Suppressor macrophage treated with lipopolysaccharide for 1 hour (primary cell): ENCODE measurements at regions not wholly inside any gene's neighbourhood (a gene's known extent, or its start where the extent isn't known, plus 50 kb on each side); places are given as distances from the start of the nearest gene placed in this dataset.
"Not testable (repeated sequence)": the region's sequence is repeated elsewhere in the genome, so short reads cannot be mapped to it uniquely, and the experiment has no call there.

ENCODE experiments used
- DNase-seq, 3 donors: peaks; one replicate each; pipeline ENCODE4 v3.0.0-alpha.2; 2020 to 2022

- not testable (repeated sequence) for DNase-seq
These were observed 284.3 kb upstream of the EXOC2 start for GRCh38 chr6:977226-977625.

DNA sequence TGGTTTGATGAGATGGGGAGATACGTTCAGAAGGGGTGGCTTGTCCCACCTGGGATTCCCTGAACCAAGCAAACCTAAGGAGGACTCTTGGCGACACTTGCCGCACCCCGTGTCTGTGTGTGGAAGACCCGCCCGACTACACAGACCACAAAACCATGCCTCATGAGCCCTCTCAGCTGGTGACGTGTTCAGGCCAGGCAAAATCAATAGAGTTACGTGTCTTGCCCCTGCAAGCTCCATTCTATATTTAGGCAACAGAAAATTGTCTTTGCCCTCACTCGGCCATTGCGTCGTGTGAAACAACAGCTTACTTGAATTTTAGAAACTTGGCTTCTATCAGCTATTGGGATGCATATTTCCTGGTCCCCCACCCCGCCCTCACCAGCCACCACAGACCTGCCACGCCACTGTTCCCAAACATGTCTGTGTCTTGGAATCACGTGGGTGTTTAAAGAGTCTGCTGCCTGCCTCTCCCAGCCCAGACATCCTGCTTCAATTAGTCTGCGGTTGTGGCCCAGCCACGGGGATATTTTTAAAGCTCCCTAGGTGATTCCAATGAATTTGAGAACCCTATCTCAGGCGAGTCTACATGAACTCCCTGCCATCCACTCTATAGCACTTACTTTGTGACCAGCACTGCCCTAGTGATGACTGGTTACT is 279.2 kb upstream of the EXOC2 start:
- DNase-seq: no peak

GRCh38 chr6:968791-969190 is 275.9 kb upstream of the EXOC2 start:
- DNase-seq: no peak

DNA sequence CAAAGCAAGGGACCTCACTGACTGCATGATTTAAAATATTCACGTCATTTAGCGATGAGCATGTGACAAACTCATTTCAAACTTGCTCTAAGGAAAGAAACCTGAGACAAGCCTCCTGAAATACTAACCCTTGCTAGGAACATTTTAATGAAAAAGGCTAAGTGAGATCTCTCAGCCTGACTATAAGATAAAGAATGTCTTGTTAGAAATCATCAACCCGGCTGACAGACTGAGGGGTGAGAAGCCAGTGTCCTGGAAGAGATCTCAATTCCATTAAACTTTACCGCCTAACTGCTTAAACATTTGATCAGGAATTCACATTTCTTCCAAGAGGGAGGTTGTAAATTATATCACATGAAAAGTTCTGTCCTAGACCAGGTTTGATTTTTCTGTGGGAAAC is 274.8 kb upstream of the EXOC2 start:
- DNase-seq: no peak

GRCh38 chr6:965343-965742 is 272.4 kb upstream of the EXOC2 start:
- DNase-seq: no peak

GRCh38 chr6:963456-963855 is 270.5 kb upstream of the EXOC2 start:
- no peak for DNase-seq

- no peak for DNase-seq
These were observed 268.5 kb upstream of the EXOC2 start for GRCh38 chr6:961407-961960.

GRCh38 chr6:960356-960755 is 267.4 kb upstream of the EXOC2 start:
- DNase-seq: no peak

GRCh38 chr6:958488-958887 is 265.5 kb upstream of the EXOC2 start:
- DNase-seq: no peak

- DNase-seq: peak in 1 of 3 donors; percentile 2
These were observed 258.7 kb upstream of the EXOC2 start for GRCh38 chr6:951399-952181.

- DNase-seq: no peak
These were observed 254.4 kb upstream of the EXOC2 start for GRCh38 chr6:947235-947934.

DNA sequence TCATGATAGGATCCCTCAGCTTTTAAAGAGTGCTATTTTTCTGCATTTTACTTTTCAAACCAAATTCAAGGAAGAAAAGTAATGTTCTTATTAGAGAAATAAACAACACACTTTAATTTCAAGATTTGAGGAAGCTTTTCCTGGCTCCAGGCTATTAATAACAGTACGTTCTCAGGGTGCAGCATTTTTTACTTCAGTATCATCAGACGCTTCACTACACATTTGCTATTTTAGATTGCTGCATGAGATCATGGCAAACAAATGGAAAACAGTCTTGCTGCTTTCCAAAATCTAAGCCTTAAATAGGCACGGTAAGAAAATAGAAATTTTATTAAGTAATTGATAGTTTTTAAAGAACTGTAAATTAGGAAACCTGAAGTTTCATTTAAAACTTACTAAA is 253.6 kb upstream of the EXOC2 start:
- no peak for DNase-seq

DNA sequence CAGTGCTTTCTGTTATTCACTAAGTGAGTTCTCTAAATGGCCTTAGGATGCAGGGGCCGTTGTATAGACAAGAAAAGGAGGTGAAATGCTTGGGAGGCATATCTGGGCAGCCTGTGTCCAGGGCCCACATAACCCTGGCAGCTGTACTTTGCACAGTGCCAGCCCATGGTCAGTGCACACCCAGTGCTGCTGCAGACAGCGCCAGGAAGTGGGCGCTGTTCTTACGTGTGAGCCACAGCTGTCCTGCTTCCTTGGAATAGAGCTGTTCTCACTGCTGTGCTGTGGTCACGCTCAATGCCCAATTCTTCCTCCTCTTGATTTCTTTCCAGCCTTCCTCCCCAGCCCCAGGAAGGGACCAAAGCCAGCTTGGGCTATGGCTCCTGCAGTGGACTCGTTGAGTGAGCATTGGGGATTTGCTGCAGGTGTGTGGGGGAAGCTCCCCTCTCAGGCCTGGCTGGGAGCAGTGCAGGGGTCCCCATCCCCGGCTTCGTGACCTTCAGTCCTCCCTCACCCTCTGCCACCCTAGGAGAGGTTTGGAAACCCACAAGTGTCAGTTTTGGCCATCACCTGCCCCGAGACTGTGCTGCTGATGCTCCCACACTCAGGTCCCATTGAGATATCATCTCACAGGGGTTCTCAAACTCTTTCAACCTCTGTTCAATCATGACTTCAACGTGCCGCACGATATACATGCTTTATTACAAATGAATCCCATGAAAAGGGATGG is 246.8 kb upstream of the EXOC2 start:
- DNase-seq: no peak

- DNase-seq: no peak
These were observed 246.0 kb upstream of the EXOC2 start for GRCh38 chr6:938916-939315.

DNA sequence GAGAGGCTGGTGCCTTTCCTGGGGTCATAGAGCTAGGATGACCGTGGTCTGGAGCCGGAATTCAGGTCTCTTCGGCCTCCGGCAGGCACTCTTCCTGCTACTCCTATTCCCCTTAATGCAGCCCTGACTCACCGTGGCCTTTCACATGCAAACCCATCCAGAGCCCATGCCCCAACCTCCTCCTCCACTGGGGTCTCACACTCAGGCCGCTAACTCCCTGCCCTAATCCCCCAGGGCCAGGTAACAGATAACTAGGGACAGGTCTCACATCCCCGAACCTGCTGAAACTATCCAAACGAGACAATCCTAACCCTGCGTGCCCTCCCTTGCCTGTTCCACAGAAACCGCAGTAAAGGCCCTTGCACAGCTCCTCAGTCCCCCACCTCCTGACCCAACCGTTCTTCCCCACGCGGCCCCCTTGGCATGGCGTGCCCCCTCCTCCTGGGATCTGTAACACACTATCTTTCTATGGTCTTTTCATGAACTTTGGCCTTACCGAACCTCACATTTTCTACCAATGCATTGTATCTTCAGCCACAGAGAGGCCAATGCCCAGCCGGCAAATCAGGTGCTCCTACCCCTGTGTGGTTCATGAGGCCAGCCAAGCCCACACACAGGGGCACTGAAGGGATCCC is 245.4 kb upstream of the EXOC2 start:
- DNase-seq: no peak

DNA sequence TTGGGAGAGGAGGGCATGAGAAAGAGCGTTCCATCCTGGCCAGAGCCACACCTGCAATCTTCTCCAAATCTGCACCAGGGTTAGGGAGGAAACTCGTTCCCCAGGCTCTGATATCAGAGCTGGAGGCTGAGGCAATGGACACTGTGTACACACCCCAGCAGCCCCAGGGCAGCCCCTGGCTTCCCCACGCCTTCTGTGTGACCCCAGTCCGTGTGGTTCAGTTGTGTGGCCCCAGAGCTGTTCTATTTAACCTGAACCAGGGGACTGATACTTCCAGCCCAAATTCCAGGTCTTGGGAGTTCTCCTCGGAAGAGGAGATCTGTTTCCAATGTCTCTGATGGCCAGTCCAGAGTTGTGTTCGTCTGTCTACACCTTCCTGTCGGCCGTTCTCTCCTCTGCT is 242.6 kb upstream of the EXOC2 start:
- DNase-seq: no peak

DNA sequence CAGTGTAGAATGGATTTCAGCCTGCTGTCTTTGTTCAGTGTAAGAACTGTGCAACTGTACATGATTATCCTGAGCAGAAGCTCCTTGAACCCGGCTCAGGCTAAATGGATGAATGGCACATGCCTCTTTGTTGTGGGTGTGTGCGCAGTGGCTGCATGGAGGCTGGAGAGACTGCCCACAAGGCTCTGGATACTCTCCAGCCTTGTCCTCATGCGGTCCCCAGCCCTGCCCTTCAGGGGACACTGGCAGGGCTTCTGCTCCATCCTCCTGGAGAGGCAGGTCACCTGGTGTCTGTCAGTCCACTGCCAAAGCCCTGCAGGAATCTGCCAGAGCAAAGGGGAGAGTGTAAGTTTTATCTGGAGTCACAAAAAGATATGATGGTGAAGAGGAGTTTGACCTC is 241.7 kb upstream of the EXOC2 start:
- no peak for DNase-seq

DNA sequence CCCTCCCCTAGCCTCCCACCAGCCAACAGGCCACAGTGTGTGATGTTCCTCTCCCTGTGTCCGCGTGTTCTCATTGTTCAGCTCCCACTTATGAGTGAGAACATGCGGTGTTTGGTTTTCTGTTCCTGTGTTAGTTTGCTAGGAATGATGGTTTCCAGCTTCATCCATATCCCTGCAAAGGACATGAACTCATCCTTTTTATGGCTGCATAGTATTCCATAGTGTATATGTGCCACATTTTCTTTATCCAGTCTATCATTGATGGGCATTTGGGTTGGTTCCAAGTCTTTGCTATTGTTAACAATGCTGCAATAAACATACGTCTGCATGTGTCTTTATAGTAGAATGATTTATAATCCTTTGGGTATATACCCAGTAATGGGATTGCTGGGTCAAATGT is 239.0 kb upstream of the EXOC2 start:
- not testable (repeated sequence) for DNase-seq

DNA sequence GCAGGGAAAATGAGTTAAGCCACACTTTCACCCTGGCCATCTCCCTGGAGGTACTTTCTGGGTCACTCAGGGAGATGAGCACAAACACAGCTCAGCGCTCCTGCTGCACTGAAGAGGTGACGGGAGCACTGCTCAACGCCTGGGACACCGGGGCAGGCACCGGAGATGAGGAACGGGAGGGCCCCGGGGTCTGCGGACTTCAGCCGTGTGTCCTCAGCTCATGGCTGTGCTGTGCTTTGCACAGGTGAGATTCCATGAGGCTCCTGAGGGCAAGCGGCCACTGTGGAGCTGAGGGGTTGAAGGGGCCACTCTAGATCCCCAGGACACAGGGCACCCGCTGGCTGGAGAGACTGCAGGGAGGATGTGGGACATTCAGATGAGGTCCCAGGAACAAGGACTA is 234.2 kb upstream of the EXOC2 start:
- DNase-seq: no peak

GRCh38 chr6:925656-926213 is 232.8 kb upstream of the EXOC2 start:
- DNase-seq: no peak

DNA sequence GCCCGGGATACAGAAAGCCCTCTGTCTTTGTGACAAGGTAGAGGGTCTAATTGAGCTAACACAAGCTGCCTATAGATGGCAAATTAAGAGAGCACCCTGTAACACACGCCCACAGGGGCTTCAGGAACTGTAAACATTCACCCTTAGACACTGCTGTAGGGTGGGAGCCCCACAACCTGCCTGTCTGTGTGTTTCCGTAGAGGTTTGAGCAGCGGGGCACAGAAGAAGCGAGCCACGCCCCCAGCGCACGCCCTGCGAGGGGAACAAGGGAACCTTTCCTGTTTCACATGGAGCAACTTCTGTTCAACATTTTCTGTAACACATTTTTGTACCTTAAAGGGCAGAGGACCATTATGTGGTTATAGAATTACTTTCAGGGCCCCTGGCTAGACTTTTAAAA is 231.7 kb upstream of the EXOC2 start:
- DNase-seq: no peak

DNA sequence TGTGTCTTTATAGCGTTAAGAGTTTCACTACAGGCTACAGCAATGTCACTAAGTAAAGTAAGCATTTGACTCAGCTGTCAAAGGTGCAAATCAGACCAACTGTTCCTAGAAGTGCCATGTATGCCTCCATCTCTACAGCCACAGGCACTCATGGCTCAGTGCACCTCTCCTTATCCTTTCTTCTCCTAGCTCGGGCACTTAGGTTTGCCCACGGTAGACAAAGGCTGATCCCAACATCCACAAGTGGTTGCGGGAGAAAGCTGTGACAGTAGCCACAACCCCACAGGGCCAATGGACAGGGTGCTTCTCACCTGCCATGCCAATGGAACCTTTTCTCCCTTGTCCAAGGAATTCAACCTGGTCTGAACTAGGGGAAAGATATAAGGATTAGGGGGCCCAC is 228.5 kb upstream of the EXOC2 start:
- no peak for DNase-seq
